ENCODE measurements at regions not wholly inside any gene's neighbourhood (a gene's known extent, or its start where the extent isn't known, plus 50 kb on each side); places are given as distances from the start of the nearest gene placed in this dataset.
"Not testable (repeated sequence)": the region's sequence is repeated elsewhere in the genome, so short reads cannot be mapped to it uniquely, and the experiment has no call there.

DNA sequence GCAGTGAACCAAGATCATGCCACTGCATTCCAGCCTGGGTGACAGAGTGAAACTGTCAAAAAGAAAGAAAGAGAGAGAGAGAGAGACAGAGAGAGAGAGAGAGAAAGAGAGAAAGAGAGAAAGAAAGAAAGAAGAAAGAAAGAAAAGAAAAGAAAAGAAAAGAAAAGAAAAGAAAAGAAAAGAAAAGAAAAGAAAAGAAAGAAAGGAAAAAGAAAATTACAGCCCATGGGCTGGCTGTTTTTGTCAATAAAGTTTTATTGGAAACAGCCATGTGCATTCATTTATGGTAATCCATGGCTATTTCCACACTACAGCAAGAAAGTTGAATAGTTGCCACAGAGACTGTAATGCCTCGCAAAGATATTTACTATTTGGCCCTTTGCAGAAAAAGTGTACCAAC lies 103.2 kb upstream of the MED13L start:
- CTCF ChIA-PET: interaction anchor here (1.5 kb wide), 1 partner anchor 13 kb away, joined by 3 read pairs; no protein-coding TSS in a partner anchor
- POLR2A ChIA-PET; H3K27me3 Mint-ChIP-seq; H3K9me3 Mint-ChIP-seq; H3K36me3 Mint-ChIP-seq (ENCODE audit: low read depth); DNase-seq; H3K27ac Mint-ChIP-seq; H3K4me1 Mint-ChIP-seq; H3K4me3 Mint-ChIP-seq: not testable (repeated sequence)

DNA sequence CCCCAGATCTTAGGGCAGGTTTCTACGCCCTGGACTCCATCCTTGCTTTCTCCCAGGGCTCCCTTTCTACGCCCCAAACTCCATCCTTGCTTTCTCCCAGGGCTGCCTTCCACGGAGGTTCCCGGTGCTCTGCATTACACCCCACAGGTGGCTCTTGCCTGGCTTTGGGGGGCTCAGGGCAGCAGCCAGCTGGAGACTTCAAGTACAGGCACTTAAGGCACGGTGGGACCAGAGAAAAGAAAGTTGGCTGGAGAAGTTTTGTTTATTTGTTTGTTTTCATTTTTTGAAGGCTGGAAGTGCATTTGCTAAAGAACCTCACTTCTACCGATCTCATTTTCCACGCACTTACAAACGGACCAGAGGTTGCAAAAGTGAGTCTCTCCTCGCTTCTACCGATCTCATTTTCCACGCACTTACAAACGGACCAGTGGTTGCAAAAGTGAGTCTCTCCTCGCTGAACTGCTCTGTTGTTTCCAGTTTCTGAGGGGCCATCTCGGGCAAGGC lies 103.8 kb upstream of the MED13L start:
- CTCF ChIA-PET: interaction anchor here (0.6 kb wide), 1 partner anchor 11 kb away, joined by 4 read pairs; no protein-coding TSS in a partner anchor
- Mint-ChIP-seq H3K4me1 (peaks cover 6% of the 10 kb centered on the region), H3K27ac (no peak overlapping the region), H3K36me3 (ENCODE audit: low read depth) (no peaks in the 10 kb centered on the region), H3K9me3 (no peaks in the 10 kb centered on the region), H3K27me3 (peaks cover 3% of the 10 kb centered on the region), H3K4me3 (no peak overlapping the region)
- POLR2A ChIA-PET: no interaction called here
- no peak for DNase-seq

DNA sequence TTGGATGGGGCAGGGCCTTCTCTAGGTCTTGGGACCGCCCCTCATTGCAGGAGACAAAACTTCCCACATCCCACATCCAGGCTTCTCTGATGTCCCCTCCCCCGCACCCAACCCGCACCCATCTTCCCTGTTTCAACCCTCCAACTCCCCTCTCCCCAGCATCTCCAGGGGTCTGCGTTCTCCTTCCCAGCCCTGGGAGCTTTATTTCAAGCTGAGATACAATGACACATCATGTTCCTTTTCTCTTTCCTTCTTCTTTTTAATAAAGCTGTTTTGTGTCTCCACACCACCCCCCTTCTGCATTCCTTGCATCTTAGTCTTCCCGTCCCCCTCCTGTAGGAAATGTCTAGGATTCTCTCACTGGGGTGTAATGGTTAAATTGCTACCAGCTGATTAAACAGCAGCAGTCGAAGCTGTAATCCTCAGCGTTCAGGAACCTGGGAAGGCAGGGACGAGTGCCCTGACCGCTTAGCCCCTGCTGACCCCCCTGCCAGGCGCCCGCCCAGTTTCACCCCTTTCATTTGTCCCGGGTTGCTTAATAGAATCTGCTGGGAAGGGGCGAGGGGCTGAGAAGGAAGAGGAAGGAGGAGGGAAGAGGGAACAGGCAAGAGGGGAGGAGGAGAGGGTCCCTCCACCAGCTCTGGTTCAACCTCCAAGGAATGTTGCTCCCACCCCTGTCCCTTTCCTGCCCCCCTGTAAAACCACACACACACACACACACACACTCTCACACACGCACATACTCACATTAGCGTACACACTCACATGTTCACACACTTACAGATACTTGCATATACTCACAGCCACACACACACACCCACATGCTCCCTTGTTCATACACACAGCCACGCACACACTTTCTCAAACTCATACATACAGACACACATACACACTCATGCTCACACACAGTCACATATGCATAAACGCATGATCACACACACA lies 104.5 kb upstream of the MED13L start:
- Mint-ChIP-seq H3K4me3 (no peak overlapping the region), H3K27ac (no peak overlapping the region), H3K27me3 (peaks cover 3% of the 10 kb centered on the region), H3K9me3 (no peaks in the 10 kb centered on the region), H3K36me3 (ENCODE audit: low read depth) (no peaks in the 10 kb centered on the region), H3K4me1 (peaks cover 6% of the 10 kb centered on the region)
- no peak for DNase-seq
- ChIA-PET POLR2A (no interaction called here), CTCF (interaction anchor here (0.6 kb wide), 1 partner anchor 12 kb away, joined by 4 read pairs; no protein-coding TSS in a partner anchor)

DNA sequence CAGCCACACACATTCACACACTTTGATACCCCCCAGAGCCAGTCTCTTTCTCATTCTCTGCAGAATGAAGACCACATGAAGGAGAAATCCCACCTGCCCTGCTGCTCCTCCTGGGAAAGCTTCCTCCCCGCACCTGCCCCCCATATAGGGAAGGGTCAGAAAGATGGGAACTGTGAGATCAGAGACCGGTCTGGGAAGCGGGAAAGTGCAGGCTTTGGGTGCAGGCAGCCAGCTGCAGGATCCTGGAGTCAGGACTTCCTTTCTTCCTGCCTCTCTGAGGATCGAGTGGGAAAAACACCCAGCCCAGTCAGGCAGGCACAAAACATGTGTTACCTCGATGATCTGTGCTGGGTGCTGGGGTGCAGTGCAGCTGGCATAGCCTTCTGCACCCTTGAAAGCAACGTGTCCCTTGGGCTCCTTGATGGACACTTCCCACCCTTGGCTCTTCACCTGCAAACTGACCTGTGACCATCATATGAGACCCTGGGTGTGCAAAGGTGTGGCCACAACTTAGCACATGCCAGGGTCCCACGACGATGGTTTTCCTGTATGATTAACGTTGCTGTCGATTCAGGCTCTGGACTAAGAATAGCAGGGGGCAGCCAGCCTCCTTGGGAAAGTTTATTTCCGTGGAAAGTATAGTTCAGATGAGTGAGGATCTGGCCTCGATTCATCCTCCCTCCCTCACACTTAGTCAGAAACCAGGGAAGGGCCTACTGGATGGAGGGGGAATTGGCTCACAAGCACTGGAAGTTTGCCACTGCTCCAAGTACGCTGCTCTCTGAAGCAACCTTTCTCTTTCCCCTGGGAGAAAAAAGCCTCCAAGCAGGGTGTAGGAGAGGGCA lies 105.4 kb upstream of the MED13L start:
- CTCF ChIA-PET: no interaction called here
- H3K9me3 Mint-ChIP-seq: no peaks in the 10 kb centered on the region
- H3K36me3 Mint-ChIP-seq (ENCODE audit: low read depth): no peaks in the 10 kb centered on the region
- H3K4me1 Mint-ChIP-seq: peaks cover 6% of the 10 kb centered on the region
- no peak overlapping the region for H3K27ac Mint-ChIP-seq
- no peak overlapping the region for H3K4me3 Mint-ChIP-seq
- DNase-seq: no peak
- H3K27me3 Mint-ChIP-seq: peaks cover 3% of the 10 kb centered on the region
- POLR2A ChIA-PET: no interaction called here

DNA sequence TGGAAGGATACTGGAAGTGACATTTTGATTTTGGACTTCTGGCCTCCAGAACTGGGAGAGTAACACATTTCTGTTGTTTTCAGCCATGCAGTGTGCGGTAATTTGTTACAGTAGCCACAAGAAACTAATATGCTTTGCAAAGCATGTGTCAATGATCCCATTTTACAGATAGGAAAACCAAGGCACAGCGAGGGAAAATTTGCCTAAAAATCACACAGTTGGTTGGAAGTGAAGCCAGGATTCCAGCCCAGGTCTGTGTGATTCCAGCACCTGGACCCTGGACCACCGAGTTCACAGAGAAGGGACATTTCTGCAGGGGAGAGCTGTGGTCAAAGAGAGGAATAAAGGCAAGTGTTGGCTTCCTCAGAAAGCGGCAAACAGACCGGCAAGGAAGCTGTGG lies 106.7 kb upstream of the MED13L start:
- H3K36me3 Mint-ChIP-seq (ENCODE audit: low read depth): no peaks in the 10 kb centered on the region
- H3K4me3 Mint-ChIP-seq: no peak overlapping the region
- CTCF ChIA-PET: no interaction called here
- no peak overlapping the region for H3K27ac Mint-ChIP-seq
- no peak for DNase-seq
- H3K4me1 Mint-ChIP-seq: peaks cover 6% of the 10 kb centered on the region
- POLR2A ChIA-PET: no interaction called here
- peaks cover 5% of the 10 kb centered on the region for H3K27me3 Mint-ChIP-seq
- H3K9me3 Mint-ChIP-seq: no peaks in the 10 kb centered on the region

GRCh38 chr12:116384691-116385485 lies 107.4 kb upstream of the MED13L start:
- no peak for DNase-seq
- CTCF ChIA-PET: interaction anchor here (0.5 to 1.8 kb wide), 5 partner anchors 11 to 242 kb away, joined by 3 to 7 read pairs (median 3); no protein-coding TSS in a partner anchor

GRCh38 chr12:116385486-116386217 lies 108.2 kb upstream of the MED13L start:
- peaks cover 6% of the 10 kb centered on the region for H3K4me1 Mint-ChIP-seq
- CTCF ChIA-PET: interaction anchor here (0.8 to 1.8 kb wide), 4 partner anchors 11 to 58 kb away, joined by 3 to 7 read pairs (median 4); no protein-coding TSS in a partner anchor
- POLR2A ChIA-PET: no interaction called here
- H3K4me3 Mint-ChIP-seq: no peak overlapping the region
- DNase-seq: no peak
- H3K9me3 Mint-ChIP-seq: no peaks in the 10 kb centered on the region
- H3K27me3 Mint-ChIP-seq: peaks cover 6% of the 10 kb centered on the region
- no peak overlapping the region for H3K27ac Mint-ChIP-seq
- no peaks in the 10 kb centered on the region for H3K36me3 Mint-ChIP-seq (ENCODE audit: low read depth)

More at GRCh38 chr12:116384691-116385485, 107.4 kb upstream of the MED13L start:
- H3K27me3 Mint-ChIP-seq: peaks cover 6% of the 10 kb centered on the region
- H3K27ac Mint-ChIP-seq: no peak overlapping the region
- H3K4me1 Mint-ChIP-seq: peaks cover 6% of the 10 kb centered on the region
- H3K9me3 Mint-ChIP-seq: no peaks in the 10 kb centered on the region
- POLR2A ChIA-PET: no interaction called here
- H3K4me3 Mint-ChIP-seq: no peak overlapping the region
- no peaks in the 10 kb centered on the region for H3K36me3 Mint-ChIP-seq (ENCODE audit: low read depth)

- Mint-ChIP-seq H3K27ac (no peak overlapping the region), H3K9me3 (no peaks in the 10 kb centered on the region), H3K4me1 (peaks cover 15% of the 10 kb centered on the region), H3K4me3 (no peak overlapping the region), H3K27me3 (peaks cover 4% of the 10 kb centered on the region), H3K36me3 (ENCODE audit: low read depth) (no peaks in the 10 kb centered on the region)
- CTCF ChIA-PET: interaction anchor here (2.0 kb wide), 1 partner anchor 11 kb away, joined by 5 read pairs; no protein-coding TSS in a partner anchor
- DNase-seq: no peak
- POLR2A ChIA-PET: no interaction called here
Measured at GRCh38 chr12:116389326-116389725, 111.8 kb upstream of the MED13L start.

GRCh38 chr12:116389990-116390389 lies 112.5 kb upstream of the MED13L start:
- H3K4me3 Mint-ChIP-seq: no peak overlapping the region
- ChIA-PET CTCF (interaction anchor here (2.0 kb wide), 1 partner anchor 10 kb away, joined by 5 read pairs; no protein-coding TSS in a partner anchor), POLR2A (no interaction called here)
- no peaks in the 10 kb centered on the region for H3K36me3 Mint-ChIP-seq (ENCODE audit: low read depth)
- H3K4me1 Mint-ChIP-seq: peaks cover 15% of the 10 kb centered on the region
- H3K27me3 Mint-ChIP-seq: peaks cover 4% of the 10 kb centered on the region
- no peaks in the 10 kb centered on the region for H3K9me3 Mint-ChIP-seq
- no peak overlapping the region for H3K27ac Mint-ChIP-seq
- no peak for DNase-seq

DNA sequence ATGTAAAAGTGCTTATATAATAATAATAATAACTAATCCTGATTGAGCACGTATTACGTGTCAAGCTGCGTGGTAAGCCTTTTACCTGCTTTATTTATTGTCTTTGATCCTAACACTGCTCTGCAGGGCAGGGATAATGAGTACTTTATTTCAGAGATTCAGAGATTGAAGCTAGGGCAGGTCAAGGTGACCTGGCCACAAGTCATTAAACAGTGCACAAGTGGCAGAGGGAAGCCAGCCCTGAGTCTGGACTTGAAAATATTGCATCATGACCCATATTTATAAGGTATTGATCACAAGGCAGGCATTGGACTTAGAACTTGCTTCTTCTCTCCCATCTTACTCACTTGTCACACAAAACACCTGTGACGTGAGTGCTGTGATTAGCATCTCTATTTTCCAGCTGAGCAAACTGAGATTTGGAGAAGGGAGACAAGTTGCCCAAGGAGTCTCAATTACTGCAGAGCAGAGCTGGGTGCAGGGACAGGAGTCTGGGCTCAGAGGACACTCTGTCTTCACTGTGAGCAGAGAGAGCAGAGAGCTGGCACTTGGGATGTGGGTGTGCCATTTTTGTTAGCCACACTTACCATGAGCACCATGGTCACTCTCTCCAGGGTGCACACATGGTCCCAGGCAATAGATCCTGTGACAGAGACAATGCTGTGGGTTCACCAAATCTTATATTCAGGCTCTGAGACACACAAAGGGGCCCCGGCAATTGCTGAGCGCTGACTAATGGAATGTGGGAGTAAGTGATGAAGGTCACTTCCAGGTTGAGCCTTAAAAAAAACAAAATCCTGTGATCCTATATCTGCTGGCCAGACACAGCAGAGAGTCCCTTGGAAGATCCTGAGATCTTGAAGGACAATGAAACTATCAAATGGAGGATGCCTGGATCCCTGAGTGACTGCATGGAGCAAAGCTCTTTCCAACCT lies 113.2 kb upstream of the MED13L start:
- peaks cover 4% of the 10 kb centered on the region for H3K27me3 Mint-ChIP-seq
- no peaks in the 10 kb centered on the region for H3K9me3 Mint-ChIP-seq
- ChIA-PET POLR2A (no interaction called here), CTCF (interaction anchor here (1.0 kb wide), 1 partner anchor 10 kb away, joined by 4 read pairs; no protein-coding TSS in a partner anchor)
- peaks cover 13% of the 10 kb centered on the region for H3K4me1 Mint-ChIP-seq
- no peak overlapping the region for H3K4me3 Mint-ChIP-seq
- no peak overlapping the region for H3K27ac Mint-ChIP-seq
- no peaks in the 10 kb centered on the region for H3K36me3 Mint-ChIP-seq (ENCODE audit: low read depth)
- DNase-seq: no peak

GRCh38 chr12:116391501-116391900 lies 114.0 kb upstream of the MED13L start:
- POLR2A ChIA-PET: no interaction called here
- Mint-ChIP-seq H3K4me3 (no peak overlapping the region), H3K4me1 (peaks cover 13% of the 10 kb centered on the region), H3K27ac (no peak overlapping the region), H3K9me3 (no peaks in the 10 kb centered on the region), H3K36me3 (ENCODE audit: low read depth) (no peaks in the 10 kb centered on the region), H3K27me3 (peaks cover 4% of the 10 kb centered on the region)
- CTCF ChIA-PET: interaction anchor here (1.0 kb wide), 1 partner anchor 9 kb away, joined by 4 read pairs; no protein-coding TSS in a partner anchor
- DNase-seq: no peak
